ENCODE measurements at regions not wholly inside any gene's neighbourhood (a gene's known extent, or its start where the extent isn't known, plus 50 kb on each side); places are given as distances from the start of the nearest gene placed in this dataset.

- DNase-seq: no peak
- Histone ChIP-seq H3K18ac (ENCODE audit: insufficient read length, low read depth, low read length) (no peak overlapping the region), H3K9ac (ENCODE audit: extremely low read depth, insufficient read length, low read length) (no peak overlapping the region), H3K27ac (ENCODE audit: insufficient read length, low read depth, low read length) (no peak overlapping the region), H3K23me2 (ENCODE audit: insufficient read length, low read depth, low read length, poor library complexity, severe bottlenecking) (no peaks in the 10 kb centered on the region), H2BK5ac (ENCODE audit: insufficient read length, low read length) (no peak overlapping the region), H3K4me2 (ENCODE audit: insufficient read depth, insufficient read length, low read length) (no peak overlapping the region), H2AK5ac (ENCODE audit: insufficient read length, low read length) (no peak overlapping the region), H3K4ac (ENCODE audit: low read depth, low read length) (no peak overlapping the region), H2AFZ (ENCODE audit: low read length) (no peak overlapping the region), H3K27me3 (ENCODE audit: insufficient read depth, low read length) (no peaks in the 10 kb centered on the region), H3K9me3 (ENCODE audit: control insufficient read depth, low read depth, low read length) (no peaks in the 10 kb centered on the region), H4K91ac (ENCODE audit: insufficient read length, low read depth, low read length) (no peak overlapping the region), H4K20me1 (ENCODE audit: control insufficient read depth, insufficient read depth, insufficient read length) (no peaks in the 10 kb centered on the region), H4K8ac (replicated peaks; ENCODE audit: insufficient read length, low read depth, low read length) (no peak overlapping the region), H3T11ph (ENCODE audit: low read length) (no peak overlapping the region), H3K79me1 (ENCODE audit: insufficient read depth, low read depth, low read length, poor library complexity, severe bottlenecking) (no peaks in the 10 kb centered on the region), H3K56ac (ENCODE audit: insufficient read length, low read depth, low read length) (no peak overlapping the region), H3K14ac (ENCODE audit: insufficient read depth, low read length) (no peak overlapping the region), H2BK12ac (ENCODE audit: insufficient read length, low read depth, low read length) (no peak overlapping the region), H2BK15ac (ENCODE audit: low read depth, low read length) (no peak overlapping the region), H3K4me1 (ENCODE audit: insufficient read depth, low read length) (no peaks in the 10 kb centered on the region), H2BK120ac (ENCODE audit: low read depth, low read length, poor library complexity, severe bottlenecking) (no peak overlapping the region), H3K79me2 (ENCODE audit: insufficient read depth, low read length) (no peaks in the 10 kb centered on the region), H3K23ac (ENCODE audit: insufficient read length, low read depth, low read length) (no peak overlapping the region), H4K5ac (ENCODE audit: insufficient read length, low read depth, low read length) (no peak overlapping the region), H2BK20ac (ENCODE audit: low read depth, low read length, poor library complexity, severe bottlenecking) (no peak overlapping the region)
- no peaks in the 10 kb centered on the region; a peak in 2 of 5 replicates for H3K9me3 Mint-ChIP-seq
- peaks cover 12 to 13% of the 10 kb centered on the region in 2 experiments for H3K4me1 Mint-ChIP-seq
- no peak for TF ChIP-seq CTCF (conservative IDR thresholded peaks at IDR 0.05)
- no peak overlapping the region for H3K4me3 Mint-ChIP-seq
- WGBS (ENCODE audit: extremely low coverage, insufficient read length, low lambda C conversion rate): no CpG with 5 or more reads among the region's 22 CpGs
- no peaks in the 10 kb centered on the region for H3K36me3 Mint-ChIP-seq (ENCODE audit: insufficient read depth in 1 of 3, low read depth in 3 of 3)
- no peak overlapping the region for H3K27ac Mint-ChIP-seq
- H3K27me3 Mint-ChIP-seq (ENCODE audit: low read depth): peaks cover 12% of the 10 kb centered on the region
Measured at GRCh38 chr20:57053793-57054552, 212.5 kb downstream of the BMP7 start.
